ENCODE measurements at regions not wholly inside any gene's neighbourhood (a gene's known extent, or its start where the extent isn't known, plus 50 kb on each side); places are given as distances from the start of the nearest gene placed in this dataset.

DNA sequence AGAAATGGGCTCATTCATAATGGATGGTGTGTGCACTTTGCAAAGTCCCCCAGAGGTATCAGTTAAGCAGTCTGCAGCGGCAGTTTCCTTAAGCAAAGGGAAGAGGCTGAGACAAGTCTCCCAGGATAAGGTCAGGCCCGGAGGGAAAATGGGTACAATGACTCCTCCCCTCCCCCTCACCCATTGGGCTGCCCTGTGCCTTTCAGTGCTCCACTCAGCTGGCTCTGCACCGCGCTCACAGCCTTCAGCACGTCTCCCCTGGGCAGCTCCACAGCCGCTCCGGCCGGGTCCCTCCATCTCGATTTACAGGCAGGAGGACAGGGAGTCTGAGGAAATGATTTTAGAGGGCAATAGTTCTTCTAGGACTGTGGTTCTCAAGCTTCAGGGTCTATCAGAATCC is 264.8 kb downstream of the LRFN2 start:
- no peaks in the 10 kb centered on the region for H3K4me1 ChIP-seq (replicated peaks; ENCODE audit: insufficient read depth)
- H3K36me3 ChIP-seq (ENCODE audit: low read depth): no peaks in the 10 kb centered on the region
- no peaks in the 10 kb centered on the region for H3K9me3 ChIP-seq (ENCODE audit: insufficient read depth, low read depth)
- no peaks in the 10 kb centered on the region for H4K20me1 ChIP-seq (ENCODE audit: insufficient read depth)
- no peaks in the 10 kb centered on the region for H3K79me2 ChIP-seq (ENCODE audit: low read depth)
- H3K27me3 ChIP-seq (ENCODE audit: insufficient read depth, low read depth): peaks cover 47% of the 10 kb centered on the region
- H3K27ac ChIP-seq: no peak overlapping the region
- DNase-seq: no peak
- intact Hi-C loops (cut with micrococcal nuclease; ENCODE audit: unreplicated experiment): loop anchor here (10.0 kb wide), 1 partner anchor 742 kb away; no protein-coding TSS in a partner anchor
- POLR2A ChIA-PET (ENCODE audit: unreplicated experiment): no interaction called here
- no peak overlapping the region for H2AFZ ChIP-seq
- H3K9me2 ChIP-seq (ENCODE audit: insufficient read depth): no peaks in the 10 kb centered on the region
- H3K4me2 ChIP-seq: no peak overlapping the region
- CTCF ChIA-PET: no interaction called here
- BruUV-seq (replicated peaks): no TSS peak
- no peak for TF ChIP-seq EZH2 (IDR thresholded peaks at IDR 0.05; ENCODE audit: low read depth)
- TF ChIP-seq, protein P1, sequence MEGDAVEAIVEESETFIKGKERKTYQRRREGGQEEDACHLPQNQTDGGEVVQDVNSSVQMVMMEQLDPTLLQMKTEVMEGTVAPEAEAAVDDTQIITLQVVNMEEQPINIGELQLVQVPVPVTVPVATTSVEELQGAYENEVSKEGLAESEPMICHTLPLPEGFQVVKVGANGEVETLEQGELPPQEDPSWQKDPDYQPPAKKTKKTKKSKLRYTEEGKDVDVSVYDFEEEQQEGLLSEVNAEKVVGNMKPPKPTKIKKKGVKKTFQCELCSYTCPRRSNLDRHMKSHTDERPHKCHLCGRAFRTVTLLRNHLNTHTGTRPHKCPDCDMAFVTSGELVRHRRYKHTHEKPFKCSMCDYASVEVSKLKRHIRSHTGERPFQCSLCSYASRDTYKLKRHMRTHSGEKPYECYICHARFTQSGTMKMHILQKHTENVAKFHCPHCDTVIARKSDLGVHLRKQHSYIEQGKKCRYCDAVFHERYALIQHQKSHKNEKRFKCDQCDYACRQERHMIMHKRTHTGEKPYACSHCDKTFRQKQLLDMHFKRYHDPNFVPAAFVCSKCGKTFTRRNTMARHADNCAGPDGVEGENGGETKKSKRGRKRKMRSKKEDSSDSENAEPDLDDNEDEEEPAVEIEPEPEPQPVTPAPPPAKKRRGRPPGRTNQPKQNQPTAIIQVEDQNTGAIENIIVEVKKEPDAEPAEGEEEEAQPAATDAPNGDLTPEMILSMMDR (conservative IDR thresholded peaks at IDR 0.05): no peak
- H3K4me3 ChIP-seq: no peak overlapping the region
- no peaks in the 10 kb centered on the region for H3F3A ChIP-seq (ENCODE audit: insufficient read depth, low read depth)

DNA sequence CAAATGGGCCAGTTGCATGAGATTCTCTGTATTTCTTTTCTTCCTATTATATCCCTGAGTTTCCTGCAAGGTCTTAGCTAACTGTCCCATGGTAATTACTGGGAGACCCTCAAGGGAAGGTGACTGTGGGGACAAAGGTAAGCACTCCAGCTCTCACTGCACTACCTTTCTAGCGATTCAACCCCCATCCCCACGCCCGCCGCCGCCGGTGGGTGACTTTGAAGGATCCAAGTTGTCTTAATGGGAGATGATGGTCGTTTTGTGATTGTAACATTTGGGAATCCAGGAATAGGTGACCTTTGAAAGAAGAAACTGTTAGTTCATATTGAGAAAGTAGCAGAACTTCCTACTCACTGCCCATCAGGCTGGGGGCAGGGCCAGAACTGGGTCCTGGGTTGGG is 265.5 kb downstream of the LRFN2 start:
- Histone ChIP-seq H3K4me2 (no peak overlapping the region), H3K4me3 (no peak overlapping the region), H3K79me2 (ENCODE audit: low read depth) (no peaks in the 10 kb centered on the region), H2AFZ (no peak overlapping the region), H3F3A (ENCODE audit: insufficient read depth, low read depth) (no peaks in the 10 kb centered on the region), H3K27me3 (ENCODE audit: insufficient read depth, low read depth) (peaks cover 50% of the 10 kb centered on the region), H3K9me3 (ENCODE audit: insufficient read depth, low read depth) (no peaks in the 10 kb centered on the region), H3K36me3 (ENCODE audit: low read depth) (no peaks in the 10 kb centered on the region), H3K4me1 (replicated peaks; ENCODE audit: insufficient read depth) (no peaks in the 10 kb centered on the region), H3K9me2 (ENCODE audit: insufficient read depth) (no peaks in the 10 kb centered on the region), H3K27ac (no peak overlapping the region), H4K20me1 (ENCODE audit: insufficient read depth) (no peaks in the 10 kb centered on the region)
- ChIA-PET POLR2A (ENCODE audit: unreplicated experiment) (no interaction called here), CTCF (no interaction called here)
- no TSS peak for BruUV-seq (replicated peaks)
- no peak for TF ChIP-seq EZH2 (IDR thresholded peaks at IDR 0.05; ENCODE audit: low read depth)
- TF ChIP-seq, protein P1 (conservative IDR thresholded peaks at IDR 0.05): no peak
- intact Hi-C loops (cut with micrococcal nuclease; ENCODE audit: unreplicated experiment): loop anchor here (10.0 kb wide), 1 partner anchor 743 kb away; no protein-coding TSS in a partner anchor
- no peak for DNase-seq

DNA sequence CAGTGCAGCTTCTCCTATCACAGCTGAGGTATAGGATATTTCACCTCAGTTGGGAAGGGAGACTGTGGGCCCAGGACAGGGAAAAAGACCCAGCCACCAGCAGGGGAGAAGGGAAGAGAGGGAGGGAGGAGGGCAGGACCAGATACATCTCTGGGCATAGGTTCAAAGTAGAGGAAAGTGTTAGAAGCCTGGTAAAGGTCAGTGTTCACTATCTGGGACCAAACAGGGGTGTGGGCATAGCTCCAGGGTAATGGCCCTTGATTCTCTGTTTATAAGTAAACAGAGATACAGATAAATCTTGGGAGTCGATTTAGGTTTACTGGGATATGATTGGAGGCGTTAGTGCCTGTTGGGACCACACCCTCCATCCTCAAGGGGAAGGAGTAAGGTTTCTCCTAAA is 266.2 kb downstream of the LRFN2 start:
- no peak for DNase-seq
- H3K4me1 ChIP-seq (replicated peaks; ENCODE audit: insufficient read depth): no peaks in the 10 kb centered on the region
- H3K27me3 ChIP-seq (ENCODE audit: insufficient read depth, low read depth): peaks cover 46% of the 10 kb centered on the region
- H3K27ac ChIP-seq: no peak overlapping the region
- no peak overlapping the region for H3K4me3 ChIP-seq
- POLR2A ChIA-PET (ENCODE audit: unreplicated experiment): no interaction called here
- no peaks in the 10 kb centered on the region for H3K9me2 ChIP-seq (ENCODE audit: insufficient read depth)
- H2AFZ ChIP-seq: no peak overlapping the region
- intact Hi-C loops (cut with micrococcal nuclease; ENCODE audit: unreplicated experiment): loop anchor here (10.0 kb wide), 1 partner anchor 744 kb away; no protein-coding TSS in a partner anchor
- H4K20me1 ChIP-seq (ENCODE audit: insufficient read depth): no peaks in the 10 kb centered on the region
- H3K79me2 ChIP-seq (ENCODE audit: low read depth): no peaks in the 10 kb centered on the region
- no peaks in the 10 kb centered on the region for H3K36me3 ChIP-seq (ENCODE audit: low read depth)
- CTCF ChIA-PET: no interaction called here
- no peak overlapping the region for H3K4me2 ChIP-seq
- no TSS peak for BruUV-seq (replicated peaks)
- TF ChIP-seq, protein P1 (conservative IDR thresholded peaks at IDR 0.05): no peak
- no peak for TF ChIP-seq EZH2 (IDR thresholded peaks at IDR 0.05; ENCODE audit: low read depth)
- no peaks in the 10 kb centered on the region for H3F3A ChIP-seq (ENCODE audit: insufficient read depth, low read depth)
- no peaks in the 10 kb centered on the region for H3K9me3 ChIP-seq (ENCODE audit: insufficient read depth, low read depth)
